GM21381 (cell line): ENCODE measurements at regions not wholly inside any gene's neighbourhood (a gene's known extent, or its start where the extent isn't known, plus 50 kb on each side); places are given as distances from the start of the nearest gene placed in this dataset.
A peak's percentile ranks its signal among the peaks of the same experiment; 100 is the strongest.

Experiments
- ATAC-seq: cut with Tn5 transposase; IDR thresholded peaks from one replicate; pipeline ENCODE4 v1.9.1; 2021; ENCODE audit warnings: mild to moderate bottlenecking, moderate library complexity; ENCODE audit not compliant: unreplicated experiment

- no peak for ATAC-seq
These were observed 1058.6 kb downstream of the TRHDE start for GRCh38 chr12:73330584-73331351.

GRCh38 chr12:73341559-73342247 is 1069.5 kb downstream of the TRHDE start:
- no peak for ATAC-seq

GRCh38 chr12:73342733-73343132 is 1070.6 kb downstream of the TRHDE start:
- no peak for ATAC-seq

- no peak for ATAC-seq
These were observed 1080.7 kb downstream of the TRHDE start for GRCh38 chr12:73352826-73353225.

GRCh38 chr12:73361156-73361863 is 1089.1 kb downstream of the TRHDE start:
- no peak for ATAC-seq

GRCh38 chr12:73361864-73362230 is 1089.7 kb downstream of the TRHDE start:
- no peak for ATAC-seq

GRCh38 chr12:73362666-73363065 is 1090.5 kb downstream of the TRHDE start:
- ATAC-seq: no peak

- ATAC-seq: no peak
These were observed 1100.7 kb downstream of the TRHDE start for GRCh38 chr12:73372856-73373255.

GRCh38 chr12:73374360-73374759 is 1102.2 kb downstream of the TRHDE start:
- no peak for ATAC-seq

- no peak for ATAC-seq
These were observed 1111.5 kb downstream of the TRHDE start for GRCh38 chr12:73383584-73384222.

- no peak for ATAC-seq
These were observed 1112.4 kb downstream of the TRHDE start for GRCh38 chr12:73384592-73384991.

- ATAC-seq: no peak
These were observed 1118.1 kb downstream of the TRHDE start for GRCh38 chr12:73390261-73390660.

GRCh38 chr12:73413051-73413450 is 1124.6 kb upstream of the ATXN7L3B start:
- no peak for ATAC-seq

- no peak for ATAC-seq
These were observed 1123.7 kb upstream of the ATXN7L3B start for GRCh38 chr12:73413974-73414373.

GRCh38 chr12:73414926-73415325 is 1122.7 kb upstream of the ATXN7L3B start:
- ATAC-seq: no peak

- no peak for ATAC-seq
These were observed 1119.1 kb upstream of the ATXN7L3B start for GRCh38 chr12:73418541-73418940.

GRCh38 chr12:73421832-73422231 is 1115.8 kb upstream of the ATXN7L3B start:
- ATAC-seq: peak; percentile 85

GRCh38 chr12:73424484-73424883 is 1113.2 kb upstream of the ATXN7L3B start:
- no peak for ATAC-seq

- ATAC-seq: peak; percentile 95
These were observed 1091.8 kb upstream of the ATXN7L3B start for GRCh38 chr12:73445658-73446324.

- ATAC-seq: peak; percentile 68
These were observed 1084.8 kb upstream of the ATXN7L3B start for GRCh38 chr12:73452672-73453469.
